H9 (cell line): ENCODE measurements at regions not wholly inside any gene's neighbourhood (a gene's known extent, or its start where the extent isn't known, plus 50 kb on each side); places are given as distances from the start of the nearest gene placed in this dataset.

ENCODE experiments used
- DNase-seq: peaks from one replicate; pipeline ENCODE4 v3.0.0-alpha.2; 2017
- H2AFZ ChIP-seq: one replicate; pipeline ENCODE4 v1.6.1; 2013; ENCODE audit warnings: mild to moderate bottlenecking, low read length, control low read depth, moderate library complexity
- H2AK5ac ChIP-seq: 2 replicates; pipeline ENCODE4 v1.6.1; 2013; ENCODE audit warnings: low read length, control low read depth, mixed read lengths; ENCODE audit not compliant: insufficient read length
- H2BK120ac ChIP-seq: one replicate; pipeline ENCODE4 v1.6.1; 2013; ENCODE audit warnings: low read depth, mild to moderate bottlenecking, low read length, control low read depth, inconsistent platforms; ENCODE audit not compliant: poor library complexity, severe bottlenecking
- H2BK12ac ChIP-seq: 2 replicates; pipeline ENCODE4 v1.6.1; 2013; ENCODE audit warnings: low read length, control low read depth, mixed read lengths, low read depth; ENCODE audit not compliant: insufficient read length
- H2BK15ac ChIP-seq: 2 replicates; pipeline ENCODE4 v1.6.1; 2013; ENCODE audit warnings: low read depth, low read length, control low read depth
- H2BK20ac ChIP-seq: one replicate; pipeline ENCODE4 v1.6.1; 2013; ENCODE audit warnings: low read depth, mild to moderate bottlenecking, low read length, control low read depth, inconsistent platforms; ENCODE audit not compliant: poor library complexity, severe bottlenecking
- H2BK5ac ChIP-seq: 2 replicates; pipeline ENCODE4 v1.6.1; 2013; ENCODE audit warnings: low read length, control low read depth, mixed read lengths; ENCODE audit not compliant: insufficient read length
- H3K14ac ChIP-seq: 2 replicates; pipeline ENCODE4 v1.6.1; 2013; ENCODE audit warnings: low read length, control low read depth; ENCODE audit not compliant: insufficient read depth
- H3K18ac ChIP-seq: 2 replicates; pipeline ENCODE4 v1.6.1; 2013; ENCODE audit warnings: low read depth, mild to moderate bottlenecking, mixed read lengths, low read length, control low read depth; ENCODE audit not compliant: insufficient read length
- H3K23ac ChIP-seq: 2 replicates; pipeline ENCODE4 v1.6.1; 2013; ENCODE audit warnings: low read length, control low read depth, mixed read lengths, low read depth; ENCODE audit not compliant: insufficient read length
- H3K23me2 ChIP-seq: 2 replicates; pipeline ENCODE4 v1.6.1; 2013; ENCODE audit warnings: low read depth, mild to moderate bottlenecking, mixed read lengths, low read length, control low read depth; ENCODE audit not compliant: insufficient read length, poor library complexity, severe bottlenecking
- H3K27ac ChIP-seq: 2 replicates; pipeline ENCODE4 v1.5.1; 2013; ENCODE audit warnings: low read length, control low read depth, mixed read lengths, low read depth; ENCODE audit not compliant: insufficient read length
- H3K27me3 ChIP-seq: 2 replicates; pipeline ENCODE4 v1.6.1; 2013; ENCODE audit warnings: low read length, control low read depth, inconsistent platforms; ENCODE audit not compliant: insufficient read depth
- H3K4ac ChIP-seq: 2 replicates; pipeline ENCODE4 v1.6.1; 2013; ENCODE audit warnings: low read depth, mild to moderate bottlenecking, control low read depth, inconsistent platforms, low read length, moderate library complexity
- H3K4me1 ChIP-seq: 2 replicates; pipeline ENCODE4 v1.6.1; 2013; ENCODE audit warnings: low read length, control low read depth, inconsistent platforms; ENCODE audit not compliant: insufficient read depth
- H3K4me2 ChIP-seq: 2 replicates; pipeline ENCODE4 v1.6.1; 2013; ENCODE audit warnings: low read length, control low read depth, mixed read lengths; ENCODE audit not compliant: insufficient read length, insufficient read depth
- H3K56ac ChIP-seq: 2 replicates; pipeline ENCODE4 v1.6.1; 2013; ENCODE audit warnings: low read depth, mild to moderate bottlenecking, mixed read lengths, low read length, control low read depth; ENCODE audit not compliant: insufficient read length
- H3K79me1 ChIP-seq: 2 replicates; pipeline ENCODE4 v1.6.1; 2013; ENCODE audit warnings: low read depth, mild to moderate bottlenecking, moderate library complexity, low read length, control low read depth, inconsistent platforms; ENCODE audit not compliant: insufficient read depth, poor library complexity, severe bottlenecking
- H3K79me2 ChIP-seq: 2 replicates; pipeline ENCODE4 v1.6.1; 2013; ENCODE audit warnings: low read length, control low read depth, inconsistent platforms; ENCODE audit not compliant: insufficient read depth
- H3K9ac ChIP-seq: 2 replicates; pipeline ENCODE4 v1.6.1; 2013; ENCODE audit warnings: low read length, control low read depth, mixed read lengths; ENCODE audit not compliant: insufficient read length; ENCODE audit errors: extremely low read depth
- H3K9me3 ChIP-seq: one replicate; pipeline ENCODE4 v1.6.1; 2013; ENCODE audit warnings: low read depth, low read length, inconsistent platforms; ENCODE audit not compliant: control insufficient read depth
- H3T11ph ChIP-seq: one replicate; pipeline ENCODE4 v1.6.1; 2013; ENCODE audit warnings: mild to moderate bottlenecking, low read length, control low read depth, inconsistent platforms
- H4K20me1 ChIP-seq: one replicate; pipeline ENCODE4 v1.6.1; 2013; ENCODE audit not compliant: control insufficient read depth, insufficient read length, insufficient read depth
- H4K5ac ChIP-seq: 2 replicates; pipeline ENCODE4 v1.6.1; 2013; ENCODE audit warnings: low read depth, mild to moderate bottlenecking, mixed read lengths, low read length, control low read depth; ENCODE audit not compliant: insufficient read length
- H4K8ac ChIP-seq: replicated peaks from 2 replicates; pipeline ENCODE4 v1.6.1; 2013; ENCODE audit warnings: low read length, control low read depth, mixed read lengths, low read depth; ENCODE audit not compliant: insufficient read length
- H4K91ac ChIP-seq: 2 replicates; pipeline ENCODE4 v1.6.1; 2013; ENCODE audit warnings: low read depth, mild to moderate bottlenecking, moderate library complexity, mixed read lengths, low read length, control low read depth; ENCODE audit not compliant: insufficient read length
- H3K27ac Mint-ChIP-seq, 3 experiments: 2 replicates in 2 of 3; 3 replicates in 1 of 3; pipeline ENCODE4 v1.8.0; 2020 to 2021; ENCODE audit warnings: mixed read lengths in 3 of 3, mild to moderate bottlenecking in 1 of 3, moderate library complexity in 1 of 3
- H3K27me3 Mint-ChIP-seq: 2 replicates; pipeline ENCODE4 v1.8.0; 2021; ENCODE audit warnings: low read depth, mild to moderate bottlenecking, moderate library complexity, mixed read lengths
- H3K36me3 Mint-ChIP-seq, 3 experiments: 2 replicates in 2 of 3; 3 replicates in 1 of 3; pipeline ENCODE4 v1.8.0; 2020 to 2021; ENCODE audit warnings: low read depth in 3 of 3, mixed read lengths in 3 of 3; ENCODE audit not compliant: insufficient read depth in 1 of 3
- H3K4me1 Mint-ChIP-seq, 2 experiments: 2 replicates each; pipeline ENCODE4 v1.8.0; 2020; ENCODE audit warnings: mixed read lengths in 2 of 2
- H3K4me3 Mint-ChIP-seq, 2 experiments: 2 replicates in 1 of 2; 3 replicates in 1 of 2; pipeline ENCODE4 v1.8.0; 2020 to 2021; ENCODE audit warnings: mild to moderate bottlenecking in 2 of 2, mixed read lengths in 2 of 2, moderate library complexity in 1 of 2
- H3K9me3 Mint-ChIP-seq, 2 experiments: 2 replicates in 1 of 2; 3 replicates in 1 of 2; pipeline ENCODE4 v1.8.0; 2020; ENCODE audit warnings: mild to moderate bottlenecking in 2 of 2, mixed read lengths in 2 of 2, moderate library complexity in 1 of 2
- WGBS: extraction: QIAGEN DNeasy Blood & Tissue Kit; methylation state at CpG from one replicate; pipeline ENCODE4 v1.1.7; 2013; ENCODE audit warnings: missing lambda C conversion rate, low lambda C conversion rate, mixed read lengths; ENCODE audit not compliant: insufficient read length; ENCODE audit errors: extremely low coverage; 5-methylcytosine and 5-hydroxymethylcytosine counted together
- TF ChIP-seq, protein P1 (sequence below): fragments of 200-600 bp; sonication (generic); conservative IDR thresholded peaks from 3 replicates; pipeline ENCODE4 v1.8.0; 2021; ENCODE audit warnings: antibody characterized with exemption, mild to moderate bottlenecking

GRCh38 chr14:54200726-54201125, 196.1 kb upstream of the CDKN3 start:
- no peak overlapping the region for H4K8ac ChIP-seq
- no peaks in the 10 kb centered on the region for H3K4me1 ChIP-seq
- H3K27me3 Mint-ChIP-seq: no peaks in the 10 kb centered on the region
- H4K20me1 ChIP-seq: no peaks in the 10 kb centered on the region
- no peak overlapping the region for H3K4ac ChIP-seq
- H3K36me3 Mint-ChIP-seq: peaks cover 8 to 32% (median 23%) of the 10 kb centered on the region in 3 experiments; a peak in 6 of 7 replicates
- H3K23me2 ChIP-seq: no peaks in the 10 kb centered on the region
- no peaks in the 10 kb centered on the region for H3K4me1 Mint-ChIP-seq
- H3K27ac Mint-ChIP-seq: no peak overlapping the region
- H3K79me1 ChIP-seq: no peaks in the 10 kb centered on the region
- no peak overlapping the region for H3K14ac ChIP-seq
- no peak overlapping the region for H3T11ph ChIP-seq
- H3K9me3 Mint-ChIP-seq: peaks cover 37 to 41% of the 10 kb centered on the region in 2 experiments
- H4K5ac ChIP-seq: no peak overlapping the region
- H3K56ac ChIP-seq: no peak overlapping the region
- H4K91ac ChIP-seq: no peak overlapping the region
- no CpG with 5 or more reads among the region's 2 CpGs for WGBS
- no peak overlapping the region for H2BK120ac ChIP-seq
- TF ChIP-seq, protein P1, sequence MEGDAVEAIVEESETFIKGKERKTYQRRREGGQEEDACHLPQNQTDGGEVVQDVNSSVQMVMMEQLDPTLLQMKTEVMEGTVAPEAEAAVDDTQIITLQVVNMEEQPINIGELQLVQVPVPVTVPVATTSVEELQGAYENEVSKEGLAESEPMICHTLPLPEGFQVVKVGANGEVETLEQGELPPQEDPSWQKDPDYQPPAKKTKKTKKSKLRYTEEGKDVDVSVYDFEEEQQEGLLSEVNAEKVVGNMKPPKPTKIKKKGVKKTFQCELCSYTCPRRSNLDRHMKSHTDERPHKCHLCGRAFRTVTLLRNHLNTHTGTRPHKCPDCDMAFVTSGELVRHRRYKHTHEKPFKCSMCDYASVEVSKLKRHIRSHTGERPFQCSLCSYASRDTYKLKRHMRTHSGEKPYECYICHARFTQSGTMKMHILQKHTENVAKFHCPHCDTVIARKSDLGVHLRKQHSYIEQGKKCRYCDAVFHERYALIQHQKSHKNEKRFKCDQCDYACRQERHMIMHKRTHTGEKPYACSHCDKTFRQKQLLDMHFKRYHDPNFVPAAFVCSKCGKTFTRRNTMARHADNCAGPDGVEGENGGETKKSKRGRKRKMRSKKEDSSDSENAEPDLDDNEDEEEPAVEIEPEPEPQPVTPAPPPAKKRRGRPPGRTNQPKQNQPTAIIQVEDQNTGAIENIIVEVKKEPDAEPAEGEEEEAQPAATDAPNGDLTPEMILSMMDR: no peak
- H2BK12ac ChIP-seq: no peak overlapping the region
- H3K23ac ChIP-seq: no peak overlapping the region
- no peaks in the 10 kb centered on the region for H3K27me3 ChIP-seq
- no peaks in the 10 kb centered on the region for H3K79me2 ChIP-seq
- no peaks in the 10 kb centered on the region for H3K9me3 ChIP-seq
- H3K9ac ChIP-seq: no peak overlapping the region
- H2AK5ac ChIP-seq: no peak overlapping the region
- H2BK20ac ChIP-seq: no peak overlapping the region
- no peak overlapping the region for H3K27ac ChIP-seq
- no peak overlapping the region for H3K18ac ChIP-seq
- no peak overlapping the region for H2BK5ac ChIP-seq
- no peak overlapping the region for H3K4me3 Mint-ChIP-seq
- H3K4me2 ChIP-seq: no peak overlapping the region
- no peak for DNase-seq
- no peak overlapping the region for H2AFZ ChIP-seq
- no peak overlapping the region for H2BK15ac ChIP-seq
